ENCODE measurements at regions not wholly inside any gene's neighbourhood (a gene's known extent, or its start where the extent isn't known, plus 50 kb on each side); places are given as distances from the start of the nearest gene placed in this dataset.

DNA sequence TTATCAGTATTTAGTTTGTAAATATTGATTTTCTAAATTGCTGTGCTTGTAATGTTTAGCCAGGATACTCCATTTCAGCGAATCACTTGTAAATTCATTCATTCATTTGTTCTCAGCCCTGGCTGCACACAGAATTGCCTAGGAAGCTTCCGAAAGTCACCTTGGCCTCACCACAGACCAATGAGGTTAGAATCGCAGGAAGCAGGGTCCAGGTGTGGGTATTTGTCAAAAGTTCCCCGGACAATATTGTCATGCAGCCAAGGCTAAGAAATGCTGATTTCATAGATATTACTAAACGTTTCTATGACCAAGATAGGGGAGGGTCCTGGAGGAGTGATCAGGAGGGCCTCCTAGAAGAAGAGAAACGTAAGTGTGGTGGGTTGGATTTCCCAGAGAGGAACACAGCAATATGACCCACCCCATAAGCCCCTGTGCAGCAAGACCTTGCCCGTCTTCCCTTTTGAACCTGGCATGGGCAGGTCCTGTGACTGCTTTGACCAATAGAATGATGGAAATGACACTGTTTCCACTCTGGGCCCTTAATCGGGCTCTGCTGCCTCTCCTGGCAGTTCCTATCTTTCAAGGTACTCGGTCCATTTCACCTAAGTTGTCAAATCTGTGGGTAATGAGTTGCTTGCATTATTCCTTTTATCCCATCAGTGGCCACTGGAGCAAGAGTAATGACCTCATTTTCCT lies 238.7 kb downstream of the FOXL1 start:
- TF ChIP-seq, protein P1, sequence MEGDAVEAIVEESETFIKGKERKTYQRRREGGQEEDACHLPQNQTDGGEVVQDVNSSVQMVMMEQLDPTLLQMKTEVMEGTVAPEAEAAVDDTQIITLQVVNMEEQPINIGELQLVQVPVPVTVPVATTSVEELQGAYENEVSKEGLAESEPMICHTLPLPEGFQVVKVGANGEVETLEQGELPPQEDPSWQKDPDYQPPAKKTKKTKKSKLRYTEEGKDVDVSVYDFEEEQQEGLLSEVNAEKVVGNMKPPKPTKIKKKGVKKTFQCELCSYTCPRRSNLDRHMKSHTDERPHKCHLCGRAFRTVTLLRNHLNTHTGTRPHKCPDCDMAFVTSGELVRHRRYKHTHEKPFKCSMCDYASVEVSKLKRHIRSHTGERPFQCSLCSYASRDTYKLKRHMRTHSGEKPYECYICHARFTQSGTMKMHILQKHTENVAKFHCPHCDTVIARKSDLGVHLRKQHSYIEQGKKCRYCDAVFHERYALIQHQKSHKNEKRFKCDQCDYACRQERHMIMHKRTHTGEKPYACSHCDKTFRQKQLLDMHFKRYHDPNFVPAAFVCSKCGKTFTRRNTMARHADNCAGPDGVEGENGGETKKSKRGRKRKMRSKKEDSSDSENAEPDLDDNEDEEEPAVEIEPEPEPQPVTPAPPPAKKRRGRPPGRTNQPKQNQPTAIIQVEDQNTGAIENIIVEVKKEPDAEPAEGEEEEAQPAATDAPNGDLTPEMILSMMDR (IDR thresholded peaks at IDR 0.05; ENCODE audit: low read depth, low read length): no peak
- no peak for TF ChIP-seq EZH2phosphoT487 (IDR thresholded peaks at IDR 0.05; ENCODE audit: low read depth)
